ENCODE measurements at regions not wholly inside any gene's neighbourhood (a gene's known extent, or its start where the extent isn't known, plus 50 kb on each side); places are given as distances from the start of the nearest gene placed in this dataset.

GRCh38 chr2:222372993-222373392 is 51.4 kb upstream of the SGPP2 start:
- no peak overlapping the region for H4K8ac ChIP-seq (ENCODE audit: low read length)
- WGBS, result 82% methylated on average over 3 of the region's 3 CpGs

More at GRCh38 chr2:222372993-222373392, 51.4 kb upstream of the SGPP2 start:
- H3K79me1 ChIP-seq (replicated peaks; ENCODE audit: low read length, poor library complexity, severe bottlenecking), result no peaks in the 10 kb centered on the region
- H2AFZ ChIP-seq (ENCODE audit: low read depth, low read length), result no peak overlapping the region
- H3K27ac ChIP-seq (ENCODE audit: low read length, poor library complexity, severe bottlenecking), result no peak overlapping the region
- no peaks in the 10 kb centered on the region for H3K4me1 ChIP-seq (ENCODE audit: control insufficient read depth, insufficient read depth, low read depth, low read length)
- no peak for DNase-seq
- no peak overlapping the region for H3K4ac ChIP-seq (ENCODE audit: low read depth in 1 of 2, low read length in 2 of 2)
- H3K23ac ChIP-seq (ENCODE audit: low read length in 2 of 2), result no peak overlapping the region
- H2BK12ac ChIP-seq (ENCODE audit: low read length in 2 of 2), result no peak overlapping the region
- H3K36me3 ChIP-seq (ENCODE audit: control insufficient read depth in 1 of 2, insufficient read depth in 2 of 2, low read depth in 1 of 2, low read length in 2 of 2), result no peaks in the 10 kb centered on the region
- H3K27me3 ChIP-seq (ENCODE audit: control insufficient read depth in 1 of 2, insufficient read depth in 1 of 2, low read length in 2 of 2), result no peaks in the 10 kb centered on the region
- no peak overlapping the region for H3K4me2 ChIP-seq (ENCODE audit: low read length, poor library complexity, severe bottlenecking)
- no peak overlapping the region for H2BK15ac ChIP-seq (ENCODE audit: low read depth, poor library complexity, severe bottlenecking)
- H3K9me3 ChIP-seq (ENCODE audit: control insufficient read depth, low read length), result peaks cover 14% of the 10 kb centered on the region
- H3K4me3 ChIP-seq (ENCODE audit: insufficient read depth in 1 of 2, low read depth in 1 of 2, low read length in 2 of 2), result no peak overlapping the region
- H2BK5ac ChIP-seq (ENCODE audit: low read depth, low read length, poor library complexity, severe bottlenecking), result no peak overlapping the region
- no peak overlapping the region for H4K91ac ChIP-seq (ENCODE audit: low read length)
- H3K18ac ChIP-seq (ENCODE audit: low read depth in 1 of 2, low read length in 2 of 2), result no peak overlapping the region
- no peak overlapping the region for H2BK120ac ChIP-seq (ENCODE audit: low read depth, low read length)
- H2AK5ac ChIP-seq (ENCODE audit: low read length, severe bottlenecking), result no peak overlapping the region
- H3K14ac ChIP-seq (ENCODE audit: low read length in 2 of 2), result no peak overlapping the region
- no peak overlapping the region for H3K9ac ChIP-seq (ENCODE audit: low read length)

All from mesenchymal stem cell (in vitro differentiated cells and primary cell).